ENCODE measurements at regions not wholly inside any gene's neighbourhood (a gene's known extent, or its start where the extent isn't known, plus 50 kb on each side); places are given as distances from the start of the nearest gene placed in this dataset.

DNA sequence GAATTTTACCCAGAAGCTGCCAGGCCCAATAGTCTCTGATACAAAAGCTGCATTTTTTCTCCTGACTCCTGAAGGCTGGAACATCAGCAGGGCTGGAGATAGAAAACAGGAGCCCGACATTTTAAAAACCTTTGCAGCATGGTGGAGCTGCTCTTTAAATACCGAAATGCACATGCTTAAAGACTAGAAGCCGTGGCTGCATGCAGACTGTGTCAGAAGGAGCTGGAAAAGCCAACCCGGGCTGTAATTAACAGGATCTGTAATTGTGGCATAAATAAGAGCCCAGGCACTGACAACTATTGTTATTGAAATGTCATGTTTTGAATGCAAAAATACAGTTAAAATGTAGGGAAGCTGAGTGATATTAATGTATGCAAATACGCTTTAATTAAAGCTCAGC is 304.9 kb upstream of the PLET1 start:
- TF ChIP-seq CTCF (IDR thresholded peaks at IDR 0.05; ENCODE audit: insufficient read depth, low read depth, low read length, missing control alignments), result no peak
- H3K4me3 ChIP-seq (ENCODE audit: low read depth, low read length), result no peak overlapping the region
- no peak for DNase-seq (ENCODE audit: low read depth)

DNA sequence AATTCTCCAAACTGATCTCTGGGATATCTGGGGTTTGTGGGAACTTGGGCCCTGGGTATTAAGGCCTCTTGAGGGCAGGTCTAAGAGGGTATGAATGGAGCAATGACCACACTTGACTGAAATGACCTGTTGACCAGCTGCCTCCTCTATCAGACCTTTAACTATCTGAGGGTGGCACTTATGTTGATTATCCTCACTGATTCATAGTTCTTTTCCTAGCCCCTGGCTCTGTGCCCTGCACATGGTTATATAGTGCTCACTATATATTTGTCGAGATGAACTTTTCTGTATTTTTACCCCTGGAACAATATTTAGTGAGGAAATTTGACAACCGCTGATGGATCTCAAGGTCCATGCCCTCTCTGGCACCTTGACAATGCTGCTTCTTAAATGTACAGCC is 305.5 kb upstream of the PLET1 start:
- no peak for DNase-seq (ENCODE audit: low read depth)
- TF ChIP-seq CTCF (IDR thresholded peaks at IDR 0.05; ENCODE audit: insufficient read depth, low read depth, low read length, missing control alignments), result no peak
- H3K4me3 ChIP-seq (ENCODE audit: low read depth, low read length), result no peak overlapping the region

DNA sequence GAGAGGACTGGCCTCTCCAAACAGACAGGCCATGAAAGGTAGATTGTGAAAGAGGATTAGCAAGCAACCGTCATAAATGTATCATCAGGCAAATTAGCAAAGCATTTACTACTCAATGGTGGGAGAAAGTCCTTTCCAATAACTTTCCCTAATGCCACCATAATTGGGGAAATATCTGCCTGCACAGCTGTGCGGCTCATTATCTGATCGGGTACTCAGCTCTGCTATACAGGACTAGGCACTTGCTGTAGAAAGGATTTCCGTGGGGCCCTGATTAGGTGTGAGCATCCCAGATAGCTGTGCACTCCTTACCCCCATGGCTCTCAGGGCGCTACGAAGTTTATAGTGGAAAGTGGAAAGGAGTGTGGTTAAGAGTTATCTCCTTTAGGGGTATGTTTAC is 309.7 kb upstream of the PLET1 start:
- TF ChIP-seq CTCF (IDR thresholded peaks at IDR 0.05; ENCODE audit: insufficient read depth, low read depth, low read length, missing control alignments), result no peak
- no peak overlapping the region for H3K4me3 ChIP-seq (ENCODE audit: low read depth, low read length)
- DNase-seq (ENCODE audit: low read depth), result no peak

GRCh38 chr11:112579282-112579681 is 318.6 kb upstream of the PLET1 start:
- no peak for TF ChIP-seq CTCF (IDR thresholded peaks at IDR 0.05; ENCODE audit: insufficient read depth, low read depth, low read length, missing control alignments)
- no peak overlapping the region for H3K4me3 ChIP-seq (ENCODE audit: low read depth, low read length)
- DNase-seq (ENCODE audit: low read depth), result no peak

- no peak for TF ChIP-seq CTCF (IDR thresholded peaks at IDR 0.05; ENCODE audit: insufficient read depth, low read depth, low read length, missing control alignments)
- no peak for DNase-seq (ENCODE audit: low read depth)
- no peak overlapping the region for H3K4me3 ChIP-seq (ENCODE audit: low read depth, low read length)
These were observed 320.2 kb upstream of the PLET1 start for GRCh38 chr11:112580864-112581263.

DNA sequence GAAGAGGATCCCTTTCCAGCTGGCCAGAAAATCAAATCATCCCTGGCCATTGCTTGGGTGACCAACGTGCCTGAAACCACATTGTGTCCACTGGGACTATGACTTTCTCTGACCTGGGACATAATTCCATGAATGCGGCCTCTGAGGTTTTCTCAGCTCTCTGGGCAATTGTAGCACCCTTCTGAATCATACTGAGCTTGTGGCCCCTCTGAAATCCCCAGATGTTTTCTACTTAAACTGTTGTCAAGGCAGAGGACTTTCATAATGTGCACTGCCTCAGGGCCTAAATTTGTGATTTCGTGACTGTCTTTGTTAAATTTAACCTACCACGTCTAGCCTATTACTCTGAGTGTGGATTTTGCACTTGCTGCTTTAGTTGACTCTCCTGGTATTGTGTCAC is 321.1 kb upstream of the PLET1 start:
- peak; percentile 45 for DNase-seq (ENCODE audit: low read depth)
- no peak overlapping the region for H3K4me3 ChIP-seq (ENCODE audit: low read depth, low read length)
- TF ChIP-seq CTCF (IDR thresholded peaks at IDR 0.05; ENCODE audit: insufficient read depth, low read depth, low read length, missing control alignments), result no peak

GRCh38 chr11:112582366-112582765 is 321.7 kb upstream of the PLET1 start:
- no peak for TF ChIP-seq CTCF (IDR thresholded peaks at IDR 0.05; ENCODE audit: insufficient read depth, low read depth, low read length, missing control alignments)
- DNase-seq (ENCODE audit: low read depth), result no peak
- no peak overlapping the region for H3K4me3 ChIP-seq (ENCODE audit: low read depth, low read length)
